CD8-positive, alpha-beta memory T cell (primary cell): ENCODE measurements at regions not wholly inside any gene's neighbourhood (a gene's known extent, or its start where the extent isn't known, plus 50 kb on each side); places are given as distances from the start of the nearest gene placed in this dataset.
"Not testable (repeated sequence)": the region's sequence is repeated elsewhere in the genome, so short reads cannot be mapped to it uniquely, and the experiment has no call there.

Experiments used
- CTCF ChIA-PET: fragments of 350-600 bp; sonication (Branson Sonifier 250); formaldehyde crosslinking; loops from one replicate; lab custom pipeline; 2021; ENCODE audit warnings: antibody characterized with exemption; lab: Charles Lee
- POLR2A ChIA-PET: fragments of 350-600 bp; sonication (Branson Sonifier 250); formaldehyde crosslinking; loops from one replicate; lab custom pipeline; 2021; ENCODE audit warnings: antibody characterized with exemption; lab: Charles Lee
- DNase-seq, 5 donors: peaks; one replicate each; pipeline versions ENCODE4 v3.0.0 to v3.0.0-alpha.2; 2020 to 2022; ENCODE audit warnings: mixed read lengths in 1 of 5
- H3K27ac ChIP-seq: one replicate; pipeline ENCODE4 v1.7.0; 2013; ENCODE audit warnings: low read depth, mild to moderate bottlenecking, low read length, moderate library complexity
- H3K27me3 ChIP-seq: 2 replicates; pipeline ENCODE4 v1.7.0; 2013; ENCODE audit warnings: low read length, mild to moderate bottlenecking; ENCODE audit not compliant: insufficient read depth, poor library complexity, severe bottlenecking
- H3K36me3 ChIP-seq: 2 replicates; pipeline ENCODE4 v1.7.0; 2013; ENCODE audit warnings: mild to moderate bottlenecking, low read length, moderate library complexity; ENCODE audit not compliant: insufficient read depth
- H3K4me1 ChIP-seq: 2 replicates; pipeline ENCODE4 v1.7.0; 2013; ENCODE audit warnings: mild to moderate bottlenecking, low read length, moderate library complexity; ENCODE audit not compliant: insufficient read depth
- H3K4me3 ChIP-seq: 2 replicates; pipeline ENCODE4 v1.7.0; 2013; ENCODE audit warnings: mild to moderate bottlenecking, low read length
- H3K9me3 ChIP-seq: 2 replicates; pipeline ENCODE4 v1.7.0; 2013; ENCODE audit warnings: mild to moderate bottlenecking, low read length
- H3K27ac Mint-ChIP-seq, 8 donors: one replicate each; pipeline ENCODE4 v1.8.0; 2020 to 2021; ENCODE audit warnings: mixed read lengths in 8 of 8, mild to moderate bottlenecking in 6 of 8, inconsistent platforms in 3 of 8, moderate library complexity in 3 of 8
- H3K27me3 Mint-ChIP-seq, 2 donors: one replicate each; pipeline ENCODE4 v1.8.0; 2020 to 2021; ENCODE audit warnings: mixed read lengths in 2 of 2, mild to moderate bottlenecking in 1 of 2, moderate library complexity in 1 of 2
- H3K36me3 Mint-ChIP-seq, 3 donors: one replicate each; pipeline ENCODE4 v1.8.0; 2020 to 2021; ENCODE audit warnings: mixed read lengths in 3 of 3, inconsistent platforms in 1 of 3, mild to moderate bottlenecking in 1 of 3
- H3K4me1 Mint-ChIP-seq, 3 donors: one replicate each; pipeline ENCODE4 v1.8.0; 2020 to 2021; ENCODE audit warnings: mixed read lengths in 3 of 3, inconsistent platforms in 1 of 3, mild to moderate bottlenecking in 1 of 3
- H3K4me3 Mint-ChIP-seq, 7 donors: one replicate each; pipeline ENCODE4 v1.8.0; 2020 to 2021; ENCODE audit warnings: mixed read lengths in 7 of 7, mild to moderate bottlenecking in 6 of 7, moderate library complexity in 4 of 7, inconsistent platforms in 2 of 7
- H3K9me3 Mint-ChIP-seq, 5 donors: one replicate each; pipeline ENCODE4 v1.8.0; 2020 to 2022; ENCODE audit warnings: mixed read lengths in 5 of 5, mild to moderate bottlenecking in 3 of 5, moderate library complexity in 2 of 5, inconsistent platforms in 1 of 5

DNA sequence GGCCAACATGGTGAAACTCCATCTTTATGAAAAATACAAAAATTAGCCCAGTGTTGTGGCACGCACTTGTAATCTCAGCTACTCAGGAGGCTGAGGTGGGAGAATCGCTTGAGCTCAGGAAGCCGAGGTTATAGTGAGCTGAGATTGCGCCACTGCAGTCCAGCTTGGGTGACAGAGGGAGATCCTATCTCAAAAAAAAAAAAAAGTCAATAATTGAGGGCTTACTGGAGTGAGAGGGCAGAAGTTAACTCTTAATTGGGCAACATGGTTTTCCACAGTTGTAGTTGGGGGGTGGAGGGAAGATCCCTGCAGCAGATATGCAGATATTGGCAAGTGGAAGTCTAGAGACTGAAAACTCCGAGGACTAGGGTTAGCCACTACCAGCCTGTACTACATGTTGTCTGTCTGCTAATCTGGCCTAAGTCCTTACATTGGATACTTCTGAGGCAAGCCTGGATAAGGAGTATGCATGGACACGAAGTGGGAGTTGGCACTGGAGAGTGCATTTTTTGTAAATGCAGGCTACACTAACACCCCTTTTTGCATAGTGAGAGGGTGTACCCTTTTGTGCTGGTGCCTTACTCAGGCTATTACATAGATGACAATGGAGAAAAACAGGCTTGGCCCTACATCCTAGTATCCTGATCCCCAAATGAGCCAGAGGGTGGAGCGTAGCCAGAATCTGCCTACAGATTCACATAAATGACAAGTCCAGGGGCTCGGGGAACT is 89.0 kb upstream of the NIPBL start:
- no peak for DNase-seq
- H3K27me3 Mint-ChIP-seq: peaks cover 10 to 20% of the 10 kb centered on the region in 2 donors
- H3K9me3 ChIP-seq: no peaks in the 10 kb centered on the region
- no peaks in the 10 kb centered on the region for H3K9me3 Mint-ChIP-seq
- H3K4me1 Mint-ChIP-seq: no peaks in the 10 kb centered on the region
- no peak overlapping the region for H3K27ac ChIP-seq
- CTCF ChIA-PET: no interaction called here
- H3K27me3 ChIP-seq: no peaks in the 10 kb centered on the region
- no peaks in the 10 kb centered on the region for H3K4me1 ChIP-seq
- POLR2A ChIA-PET: no interaction called here
- H3K4me3 ChIP-seq: no peak overlapping the region
- no peaks in the 10 kb centered on the region for H3K36me3 Mint-ChIP-seq
- H3K4me3 Mint-ChIP-seq: no peak overlapping the region
- H3K36me3 ChIP-seq: no peaks in the 10 kb centered on the region
- no peak overlapping the region for H3K27ac Mint-ChIP-seq

DNA sequence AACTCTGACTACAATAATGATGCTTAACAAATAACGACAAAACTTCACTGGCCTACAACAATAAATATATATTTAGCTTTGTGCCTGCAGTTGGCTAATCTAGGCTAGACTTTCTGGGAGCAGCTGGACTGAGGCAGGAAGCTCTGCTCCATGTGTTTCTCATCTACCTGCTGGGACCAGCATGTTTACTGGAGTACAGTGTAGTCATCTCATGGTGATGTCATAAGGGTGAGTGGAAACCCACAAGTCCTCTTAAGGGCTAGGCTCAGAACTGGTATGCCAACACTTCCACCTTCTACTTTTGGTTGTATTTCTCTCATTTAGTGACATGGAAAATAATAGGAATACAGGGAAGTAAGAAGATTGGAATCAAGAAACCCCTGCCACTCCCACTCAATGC is 85.7 kb upstream of the NIPBL start:
- POLR2A ChIA-PET: no interaction called here
- no peaks in the 10 kb centered on the region for H3K36me3 Mint-ChIP-seq
- Histone ChIP-seq H3K4me3 (no peak overlapping the region), H3K4me1 (no peaks in the 10 kb centered on the region), H3K9me3 (no peaks in the 10 kb centered on the region), H3K27me3 (no peaks in the 10 kb centered on the region), H3K27ac (no peak overlapping the region), H3K36me3 (no peaks in the 10 kb centered on the region)
- CTCF ChIA-PET: no interaction called here
- no peaks in the 10 kb centered on the region for H3K9me3 Mint-ChIP-seq
- H3K4me3 Mint-ChIP-seq: no peak overlapping the region
- peaks cover 11 to 22% of the 10 kb centered on the region in 2 donors for H3K27me3 Mint-ChIP-seq
- no peaks in the 10 kb centered on the region for H3K4me1 Mint-ChIP-seq
- H3K27ac Mint-ChIP-seq: no peak overlapping the region
- DNase-seq: no peak

DNA sequence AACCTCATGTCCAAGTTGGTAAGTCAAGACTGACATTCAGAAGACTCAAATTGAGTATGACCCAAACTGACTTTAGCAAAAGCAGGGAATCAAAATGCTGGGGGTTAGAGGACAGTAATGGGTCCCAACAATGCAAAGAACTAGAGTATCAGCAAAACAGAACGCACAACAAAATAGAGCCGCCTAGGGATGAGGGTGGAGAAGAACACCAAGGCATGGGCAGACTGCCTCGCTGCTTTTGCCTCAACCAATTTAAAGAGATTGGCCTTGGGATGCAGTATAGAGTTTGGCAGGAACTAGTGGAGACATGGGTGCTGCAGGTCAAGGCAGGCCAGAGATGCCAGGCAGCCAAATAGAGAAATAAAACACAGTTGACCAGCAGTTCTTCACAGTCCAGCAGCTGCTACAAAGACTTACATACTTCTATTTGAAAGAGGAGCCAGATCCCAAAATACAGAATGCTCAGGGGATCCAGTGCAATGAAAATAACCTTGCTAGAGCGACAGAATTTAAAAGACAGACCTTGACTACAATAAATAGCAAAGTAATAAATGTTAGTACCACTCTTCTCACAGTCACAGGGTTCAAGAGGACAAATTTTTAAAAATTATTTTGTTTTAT is 83.9 kb upstream of the NIPBL start:
- H3K4me1 ChIP-seq: no peaks in the 10 kb centered on the region
- no peak overlapping the region for H3K4me3 ChIP-seq
- no peaks in the 10 kb centered on the region for H3K36me3 Mint-ChIP-seq
- H3K4me1 Mint-ChIP-seq: no peaks in the 10 kb centered on the region
- H3K27ac ChIP-seq: no peak overlapping the region
- ChIA-PET POLR2A (no interaction called here), CTCF (no interaction called here)
- no peaks in the 10 kb centered on the region for H3K9me3 ChIP-seq
- H3K4me3 Mint-ChIP-seq: no peak overlapping the region
- H3K27me3 Mint-ChIP-seq: peaks cover 11 to 31% of the 10 kb centered on the region in 2 donors
- H3K27ac Mint-ChIP-seq: no peak overlapping the region
- no peak for DNase-seq
- H3K36me3 ChIP-seq: no peaks in the 10 kb centered on the region
- H3K27me3 ChIP-seq: no peaks in the 10 kb centered on the region
- no peaks in the 10 kb centered on the region for H3K9me3 Mint-ChIP-seq

DNA sequence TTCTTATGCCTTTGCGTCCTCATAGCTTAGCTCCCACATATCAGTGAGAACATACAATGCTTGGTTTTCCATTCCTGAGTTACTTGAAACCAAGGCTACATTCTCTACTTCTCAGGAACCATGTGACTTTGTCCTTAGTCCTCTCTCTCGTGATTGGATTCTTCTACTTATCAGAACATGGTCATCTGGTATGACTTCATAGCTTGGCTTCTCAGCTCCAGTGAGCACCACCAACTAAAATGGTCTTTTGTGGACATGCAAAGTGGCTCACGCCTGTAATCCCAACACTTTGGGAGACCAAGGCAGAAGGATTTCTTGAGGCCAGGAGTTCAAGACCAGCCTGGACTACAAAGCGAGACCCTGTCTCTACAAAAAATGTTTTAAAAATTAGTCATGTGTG is 81.2 kb upstream of the NIPBL start:
- H3K4me3 ChIP-seq: no peak overlapping the region
- Mint-ChIP-seq H3K27ac (no peak overlapping the region), H3K27me3 (peaks cover 9 to 29% of the 10 kb centered on the region in 2 donors), H3K4me3 (no peak overlapping the region), H3K9me3 (no peaks in the 10 kb centered on the region), H3K4me1 (no peaks in the 10 kb centered on the region), H3K36me3 (no peaks in the 10 kb centered on the region)
- H3K27me3 ChIP-seq: no peaks in the 10 kb centered on the region
- H3K27ac ChIP-seq: no peak overlapping the region
- ChIA-PET POLR2A (no interaction called here), CTCF (no interaction called here)
- H3K36me3 ChIP-seq: no peaks in the 10 kb centered on the region
- H3K4me1 ChIP-seq: no peaks in the 10 kb centered on the region
- no peak for DNase-seq
- no peaks in the 10 kb centered on the region for H3K9me3 ChIP-seq

DNA sequence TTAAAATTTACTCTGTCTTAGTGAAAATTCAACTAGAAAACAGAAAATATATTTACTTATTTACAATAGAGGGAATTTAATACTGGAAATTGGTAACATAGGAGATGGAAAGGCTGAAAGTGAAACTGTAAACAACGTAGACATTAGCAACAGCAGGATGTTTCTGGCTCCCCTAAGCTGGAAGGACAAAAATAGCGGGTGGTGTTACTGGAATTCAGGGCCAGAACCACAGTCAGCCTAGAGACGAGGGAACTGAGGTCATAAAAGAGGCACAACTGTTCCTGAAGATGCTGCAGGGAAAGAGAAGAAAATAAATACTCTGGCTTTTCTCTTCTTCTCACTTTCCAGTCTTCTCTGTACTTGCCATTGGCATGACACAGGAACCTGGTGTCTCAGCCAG is 80.4 kb upstream of the NIPBL start:
- Histone ChIP-seq H3K4me3 (no peak overlapping the region), H3K27me3 (no peaks in the 10 kb centered on the region), H3K36me3 (no peaks in the 10 kb centered on the region), H3K9me3 (no peaks in the 10 kb centered on the region), H3K4me1 (no peaks in the 10 kb centered on the region), H3K27ac (no peak overlapping the region)
- Mint-ChIP-seq H3K9me3 (no peaks in the 10 kb centered on the region), H3K4me3 (no peak overlapping the region), H3K27ac (no peak overlapping the region), H3K36me3 (no peaks in the 10 kb centered on the region), H3K4me1 (no peaks in the 10 kb centered on the region), H3K27me3 (peaks cover 9 to 27% of the 10 kb centered on the region in 2 donors)
- POLR2A ChIA-PET: no interaction called here
- no peak for DNase-seq
- CTCF ChIA-PET: no interaction called here

DNA sequence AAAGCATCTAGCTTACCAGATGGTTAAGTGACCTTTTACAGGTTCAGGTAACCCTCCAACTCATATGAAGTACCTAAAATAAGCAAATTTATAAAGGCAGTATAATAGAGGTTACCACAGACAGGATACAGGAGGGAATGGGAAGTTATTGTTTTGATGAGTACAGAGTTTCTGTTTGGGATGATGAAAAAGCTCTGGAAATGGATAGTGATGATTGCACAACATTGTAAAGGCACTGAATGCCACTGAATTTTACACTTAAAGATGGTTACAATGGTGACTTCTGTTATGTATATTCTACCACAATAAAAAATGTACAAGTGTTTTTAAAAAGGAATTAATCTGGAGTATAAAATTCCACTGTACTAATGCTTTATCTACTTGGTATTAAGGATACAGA is 75.0 kb upstream of the NIPBL start:
- Histone ChIP-seq H3K36me3 (no peaks in the 10 kb centered on the region), H3K27ac (no peak overlapping the region), H3K4me3 (no peak overlapping the region), H3K4me1 (no peaks in the 10 kb centered on the region), H3K9me3 (no peaks in the 10 kb centered on the region), H3K27me3 (no peaks in the 10 kb centered on the region)
- POLR2A ChIA-PET: no interaction called here
- Mint-ChIP-seq H3K4me3 (no peak overlapping the region), H3K27me3 (peaks cover 4 to 29% of the 10 kb centered on the region in 2 donors), H3K9me3 (no peaks in the 10 kb centered on the region), H3K36me3 (no peaks in the 10 kb centered on the region), H3K4me1 (no peaks in the 10 kb centered on the region), H3K27ac (no peak overlapping the region)
- CTCF ChIA-PET: no interaction called here
- DNase-seq: no peak

DNA sequence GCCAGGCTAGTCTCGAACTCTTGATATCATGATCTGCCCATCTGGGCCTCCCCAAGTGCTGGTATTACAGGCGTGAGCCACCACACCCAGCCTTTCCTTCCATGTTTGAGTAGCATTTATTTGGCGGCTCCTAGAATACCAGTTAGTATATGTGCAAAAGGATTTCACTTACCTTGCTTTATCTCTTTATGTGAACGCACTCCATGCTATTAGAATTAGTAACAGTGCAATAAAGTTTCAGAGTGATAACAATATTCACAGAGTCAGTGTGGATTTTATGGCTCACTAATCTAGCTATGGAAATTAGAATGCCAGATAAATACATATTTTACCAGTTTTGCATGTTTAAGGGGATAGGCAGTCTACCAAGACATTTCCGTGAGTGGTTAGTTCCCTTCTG is 74.4 kb upstream of the NIPBL start:
- CTCF ChIA-PET: no interaction called here
- no peaks in the 10 kb centered on the region for H3K36me3 Mint-ChIP-seq

DNA sequence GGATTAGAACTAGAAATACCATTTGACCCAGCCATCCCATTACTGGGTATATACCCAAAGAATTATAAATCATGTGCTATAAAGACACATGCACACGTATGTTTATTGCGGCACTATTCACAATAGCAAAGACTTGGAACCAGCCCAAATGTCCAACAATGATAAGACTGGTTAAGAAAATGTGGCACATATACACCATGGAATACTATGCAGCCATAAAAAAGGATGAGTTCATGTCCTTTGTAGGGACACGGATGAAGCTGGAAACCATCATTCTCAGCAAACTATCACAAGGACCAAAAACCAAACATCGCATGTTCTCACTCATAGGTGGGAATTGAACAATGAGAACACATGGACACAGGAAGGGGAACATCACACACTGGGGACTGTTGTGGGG is 63.3 kb upstream of the NIPBL start:
- H3K27ac ChIP-seq, POLR2A ChIA-PET, H3K4me1 ChIP-seq, H3K9me3 Mint-ChIP-seq, H3K4me3 ChIP-seq, H3K27me3 ChIP-seq, H3K36me3 ChIP-seq, H3K4me3 Mint-ChIP-seq, H3K4me1 Mint-ChIP-seq, H3K36me3 Mint-ChIP-seq, DNase-seq, H3K27ac Mint-ChIP-seq, H3K9me3 ChIP-seq, CTCF ChIA-PET: not testable (repeated sequence)
- H3K27me3 Mint-ChIP-seq: peaks cover 23 to 33% of the 10 kb centered on the region in 2 donors

More for the DNA sequence above, 74.4 kb upstream of the NIPBL start:
- Histone ChIP-seq H3K9me3 (no peaks in the 10 kb centered on the region), H3K27ac (no peak overlapping the region), H3K36me3 (no peaks in the 10 kb centered on the region), H3K4me1 (no peaks in the 10 kb centered on the region), H3K27me3 (no peaks in the 10 kb centered on the region), H3K4me3 (no peak overlapping the region)
- POLR2A ChIA-PET: no interaction called here
- Mint-ChIP-seq H3K27ac (no peak overlapping the region), H3K9me3 (no peaks in the 10 kb centered on the region), H3K4me3 (no peak overlapping the region), H3K27me3 (peaks cover 4 to 25% of the 10 kb centered on the region in 2 donors), H3K4me1 (no peaks in the 10 kb centered on the region)
- DNase-seq: no peak
